B cell (primary cell): ENCODE measurements at regions not wholly inside any gene's neighbourhood (a gene's known extent, or its start where the extent isn't known, plus 50 kb on each side); places are given as distances from the start of the nearest gene placed in this dataset.

Experiments used
- ATAC-seq: fragments of 200-7000 bp; cut with Tn5 transposase; one replicate; pipeline ENCODE4 v1.10.0; 2021; ENCODE audit warnings: low read depth, mild to moderate bottlenecking, moderate number of reproducible peaks, moderate library complexity
- CTCF ChIA-PET: fragments of 350-600 bp; sonication (Branson Sonifier 250); formaldehyde crosslinking; loops from one replicate; lab custom pipeline; 2021; ENCODE audit warnings: antibody characterized with exemption, inconsistent platforms; lab: Charles Lee
- POLR2A ChIA-PET: fragments of 350-600 bp; sonication (Branson Sonifier 250); formaldehyde crosslinking; loops from one replicate; lab custom pipeline; 2021; ENCODE audit warnings: antibody characterized with exemption; lab: Charles Lee
- DNase-seq: peaks from one replicate; pipeline ENCODE4 v3.0.0; 2013
- H2AFZ ChIP-seq: 2 replicates; pipeline ENCODE4 v1.6.1; 2012; ENCODE audit warnings: mild to moderate bottlenecking, low read depth, low read length; ENCODE audit not compliant: insufficient read depth, poor library complexity, severe bottlenecking
- H3K27ac ChIP-seq, 2 donors: 1 replicate in 1 of 2; 2 replicates in 1 of 2; pipeline ENCODE4 v1.5.1; 2012 to 2013; ENCODE audit warnings: low read length in 2 of 2, mild to moderate bottlenecking in 2 of 2, moderate library complexity in 1 of 2
- H3K27me3 ChIP-seq, 4 experiments: fragments of 200-600 bp in 1 of 4; sonication (generic) in 1 of 4; replicated peaks in 1 of 4; 1 replicate in 2 of 4; 2 replicates in 2 of 4; pipeline versions ENCODE4 v1.6.1 to v1.7.0; 2013 to 2016; ENCODE audit warnings: low read length in 3 of 4, mild to moderate bottlenecking in 2 of 4, mixed read lengths in 1 of 4, moderate library complexity in 1 of 4; ENCODE audit not compliant: insufficient read depth in 4 of 4, control insufficient read depth in 3 of 4; ENCODE audit errors: control extremely low read depth in 1 of 4
- H3K36me3 ChIP-seq, 2 experiments: replicated peaks in 1 of 2; 1 replicate in 1 of 2; 2 replicates in 1 of 2; pipeline versions ENCODE4 v1.6.1 to v1.7.1; 2013; ENCODE audit warnings: low read length in 1 of 2; ENCODE audit not compliant: insufficient read depth in 2 of 2, control insufficient read depth in 1 of 2; ENCODE audit errors: control extremely low read depth in 1 of 2, extremely low read depth in 1 of 2
- H3K4me1 ChIP-seq, 2 donors: fragments of 200-600 bp in 1 of 2; sonication (generic) in 1 of 2; 1 replicate in 1 of 2; 2 replicates in 1 of 2; pipeline versions ENCODE4 v1.5.1 to v1.6.1; 2013 to 2017; ENCODE audit warnings: low read length in 2 of 2; ENCODE audit not compliant: control insufficient read depth in 2 of 2, insufficient read depth in 2 of 2
- H3K4me2 ChIP-seq: replicated peaks from 2 replicates; pipeline ENCODE3; 2012; ENCODE audit warnings: mild to moderate bottlenecking, low read depth, low read length; ENCODE audit not compliant: poor library complexity, severe bottlenecking
- H3K4me3 ChIP-seq, 5 experiments: fragments of 200-600 bp in 1 of 5; sonication (generic) in 1 of 5; 1 replicate in 3 of 5; 2 replicates in 2 of 5; pipeline versions ENCODE4 v1.5.1 to v1.7.0; 2011 to 2016; ENCODE audit warnings: low read length in 4 of 5, mild to moderate bottlenecking in 4 of 5, low read depth in 2 of 5, control low read depth in 1 of 5, moderate library complexity in 1 of 5; ENCODE audit not compliant: insufficient read depth in 1 of 5; ENCODE audit errors: control extremely low read depth in 1 of 5, extremely low read depth in 1 of 5
- H3K79me2 ChIP-seq: fragments of 200-600 bp; sonication (generic); one replicate; pipeline ENCODE4 v1.6.0; 2016; ENCODE audit warnings: low read length; ENCODE audit not compliant: control insufficient read depth, insufficient read depth
- H3K9ac ChIP-seq: fragments of 200-600 bp; sonication (generic); 2 replicates; pipeline ENCODE4 v1.6.1; 2017; ENCODE audit warnings: mild to moderate bottlenecking, low read length, moderate library complexity
- H3K9me3 ChIP-seq, 3 donors: one replicate each; pipeline versions ENCODE4 v1.6.1 to v1.7.1; 2013; ENCODE audit warnings: low read length in 2 of 3; ENCODE audit not compliant: control insufficient read depth in 2 of 3, insufficient read depth in 1 of 3; ENCODE audit errors: control extremely low read depth in 1 of 3
- H4K20me1 ChIP-seq: 2 replicates; pipeline ENCODE4 v1.6.0; 2012; ENCODE audit warnings: mild to moderate bottlenecking, low read length; ENCODE audit not compliant: insufficient read depth, control insufficient read depth, poor library complexity, severe bottlenecking
- H3K27ac Mint-ChIP-seq: one replicate; pipeline ENCODE4 v1.8.0; 2021; ENCODE audit warnings: mixed read lengths
- H3K27me3 Mint-ChIP-seq: one replicate; pipeline ENCODE4 v1.8.0; 2021; ENCODE audit warnings: mixed read lengths
- H3K4me1 Mint-ChIP-seq: one replicate; pipeline ENCODE4 v1.8.0; 2021; ENCODE audit warnings: mixed read lengths
- H3K4me3 Mint-ChIP-seq: one replicate; pipeline ENCODE4 v1.8.0; 2021; ENCODE audit warnings: mixed read lengths
- H3K9me3 Mint-ChIP-seq: one replicate; pipeline ENCODE4 v1.8.0; 2022; ENCODE audit warnings: mixed read lengths; ENCODE audit not compliant: insufficient read depth
- EZH2 ChIP-seq: IDR thresholded peaks from 2 replicates; pipeline ENCODE4 v1.6.1; 2012; ENCODE audit warnings: borderline replicate concordance, low read depth, mild to moderate bottlenecking, moderate library complexity, low read length; ENCODE audit not compliant: insufficient read depth, poor library complexity, severe bottlenecking
- WGBS: methylation state at CpG from one replicate; pipeline ENCODE4 v1.1.5; 2013; ENCODE audit warnings: missing lambda C conversion rate; ENCODE audit not compliant: insufficient coverage; 5-methylcytosine and 5-hydroxymethylcytosine counted together
- intact Hi-C: fragments of 100-400 bp; cut with micrococcal nuclease; formaldehyde crosslinking; loops from one replicate; pipeline ENCODE4 v1.10.0; 2022
- TF ChIP-seq, protein P1 (sequence below): fragments of 200-600 bp; IDR thresholded peaks from one replicate; pipeline ENCODE4 v1.8.0; 2022; ENCODE audit warnings: antibody characterized with exemption, mild to moderate bottlenecking

DNA sequence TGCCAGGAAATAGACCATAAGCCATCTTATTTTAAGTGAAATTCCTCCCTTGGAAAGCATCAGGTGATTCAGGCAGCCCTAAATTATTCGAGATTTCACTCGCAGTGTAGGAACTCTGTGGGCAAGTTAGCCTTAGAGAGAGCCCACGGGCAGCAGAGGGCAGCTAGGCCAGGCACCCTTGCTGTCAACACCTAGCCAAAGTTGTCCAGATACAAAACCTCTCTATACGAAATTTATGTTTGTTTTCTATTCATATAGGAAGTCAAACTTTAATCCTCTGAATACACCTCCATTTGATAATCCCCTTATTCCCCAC, 1043.5 kb downstream of the GATA3 start:
- no peak overlapping the region for H3K27ac Mint-ChIP-seq

DNA sequence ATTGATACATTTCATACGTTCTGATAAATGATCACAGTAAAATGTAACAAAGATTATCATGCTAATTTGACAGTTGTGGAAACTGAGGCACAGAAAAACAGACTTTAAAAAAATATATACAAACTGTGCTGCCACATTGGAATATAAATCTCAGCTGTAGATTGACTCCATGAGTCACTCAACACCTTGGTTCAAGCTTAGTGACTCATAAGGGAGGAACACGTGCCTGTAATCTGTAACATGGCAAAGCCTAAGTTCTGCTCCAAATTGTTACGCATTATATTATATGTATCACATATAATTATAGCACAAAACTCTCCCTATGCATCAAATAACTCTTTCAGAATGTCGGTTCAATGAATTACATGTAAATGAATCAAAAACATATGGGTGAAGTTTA, 1047.5 kb downstream of the GATA3 start:
- Histone ChIP-seq H3K9me3 (no peaks in the 10 kb centered on the region), H3K27ac (no peak overlapping the region), H3K4me3 (no peak overlapping the region), H3K27me3 (no peaks in the 10 kb centered on the region), H4K20me1 (no peaks in the 10 kb centered on the region), H3K36me3 (no peaks in the 10 kb centered on the region), H2AFZ (no peak overlapping the region), H3K9ac (no peak overlapping the region), H3K4me2 (no peak overlapping the region), H3K79me2 (no peaks in the 10 kb centered on the region), H3K4me1 (no peaks in the 10 kb centered on the region)
- DNase-seq (no peak), ATAC-seq (no peak)
- Mint-ChIP-seq H3K4me3 (no peak overlapping the region), H3K27ac (no peak overlapping the region), H3K4me1 (no peaks in the 10 kb centered on the region), H3K9me3 (no peaks in the 10 kb centered on the region), H3K27me3 (no peaks in the 10 kb centered on the region)
- ChIA-PET CTCF (no interaction called here), POLR2A (no interaction called here)
- no CpG with 5 or more reads among the region's 4 CpGs for WGBS
- intact Hi-C loops = no loop called here
- no peak for TF ChIP-seq EZH2
- TF ChIP-seq, protein P1, sequence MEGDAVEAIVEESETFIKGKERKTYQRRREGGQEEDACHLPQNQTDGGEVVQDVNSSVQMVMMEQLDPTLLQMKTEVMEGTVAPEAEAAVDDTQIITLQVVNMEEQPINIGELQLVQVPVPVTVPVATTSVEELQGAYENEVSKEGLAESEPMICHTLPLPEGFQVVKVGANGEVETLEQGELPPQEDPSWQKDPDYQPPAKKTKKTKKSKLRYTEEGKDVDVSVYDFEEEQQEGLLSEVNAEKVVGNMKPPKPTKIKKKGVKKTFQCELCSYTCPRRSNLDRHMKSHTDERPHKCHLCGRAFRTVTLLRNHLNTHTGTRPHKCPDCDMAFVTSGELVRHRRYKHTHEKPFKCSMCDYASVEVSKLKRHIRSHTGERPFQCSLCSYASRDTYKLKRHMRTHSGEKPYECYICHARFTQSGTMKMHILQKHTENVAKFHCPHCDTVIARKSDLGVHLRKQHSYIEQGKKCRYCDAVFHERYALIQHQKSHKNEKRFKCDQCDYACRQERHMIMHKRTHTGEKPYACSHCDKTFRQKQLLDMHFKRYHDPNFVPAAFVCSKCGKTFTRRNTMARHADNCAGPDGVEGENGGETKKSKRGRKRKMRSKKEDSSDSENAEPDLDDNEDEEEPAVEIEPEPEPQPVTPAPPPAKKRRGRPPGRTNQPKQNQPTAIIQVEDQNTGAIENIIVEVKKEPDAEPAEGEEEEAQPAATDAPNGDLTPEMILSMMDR = no peak

More for the DNA sequence above, 1043.5 kb downstream of the GATA3 start:
- Mint-ChIP-seq H3K27me3 (no peaks in the 10 kb centered on the region), H3K4me3 (no peak overlapping the region), H3K9me3 (peaks cover 3% of the 10 kb centered on the region), H3K4me1 (no peaks in the 10 kb centered on the region)
- no peaks in the 10 kb centered on the region for H3K4me1 ChIP-seq
- H3K9me3 ChIP-seq = no peaks in the 10 kb centered on the region
- H3K27me3 ChIP-seq = no peaks in the 10 kb centered on the region
- no peak overlapping the region for H2AFZ ChIP-seq
- 84% methylated on average over 2 of the region's 4 CpGs for WGBS
- H3K79me2 ChIP-seq = no peaks in the 10 kb centered on the region
- H3K4me3 ChIP-seq = no peak overlapping the region
- H3K36me3 ChIP-seq = no peaks in the 10 kb centered on the region
- ChIA-PET CTCF (no interaction called here), POLR2A (no interaction called here)
- DNase-seq (no peak), ATAC-seq (no peak)
- TF ChIP-seq, protein P1 = no peak
- TF ChIP-seq EZH2 = no peak
- H3K4me2 ChIP-seq = no peak overlapping the region
- H4K20me1 ChIP-seq = no peaks in the 10 kb centered on the region
- H3K27ac ChIP-seq = no peak overlapping the region
- no peak overlapping the region for H3K9ac ChIP-seq
- intact Hi-C loops = no loop called here
